ENCODE measurements at regions not wholly inside any gene's neighbourhood (a gene's known extent, or its start where the extent isn't known, plus 50 kb on each side); places are given as distances from the start of the nearest gene placed in this dataset.
"Not testable (repeated sequence)": the region's sequence is repeated elsewhere in the genome, so short reads cannot be mapped to it uniquely, and the experiment has no call there.

DNA sequence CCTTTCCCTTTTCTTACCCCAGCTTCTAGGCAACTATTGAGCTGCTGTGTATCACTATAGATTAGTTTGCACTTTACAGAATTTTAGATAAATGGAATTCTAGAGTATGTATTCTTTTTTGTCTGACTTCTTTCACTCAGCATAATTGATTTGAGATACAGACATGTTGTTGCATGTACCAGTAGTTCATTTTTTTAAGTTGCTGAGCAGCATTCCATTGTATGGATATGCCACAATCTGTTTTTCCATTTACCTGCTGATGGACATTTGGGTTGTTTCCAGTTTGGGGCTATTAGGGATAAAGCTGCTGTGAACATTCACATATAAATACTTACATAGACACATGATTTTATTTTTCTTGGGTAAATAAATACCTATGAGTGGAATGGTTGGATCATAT lies 135.7 kb downstream of the IGF1 start:
- Mint-ChIP-seq H3K36me3 (ENCODE audit: low read depth) (no peaks in the 10 kb centered on the region), H3K27me3 (peaks cover 1% of the 10 kb centered on the region), H3K4me1 (peaks cover 6% of the 10 kb centered on the region), H3K9me3 (no peaks in the 10 kb centered on the region), H3K27ac (no peak overlapping the region), H3K4me3 (no peak overlapping the region)
- DNase-seq: no peak
- intact Hi-C loops (cut with micrococcal nuclease): no loop called here

DNA sequence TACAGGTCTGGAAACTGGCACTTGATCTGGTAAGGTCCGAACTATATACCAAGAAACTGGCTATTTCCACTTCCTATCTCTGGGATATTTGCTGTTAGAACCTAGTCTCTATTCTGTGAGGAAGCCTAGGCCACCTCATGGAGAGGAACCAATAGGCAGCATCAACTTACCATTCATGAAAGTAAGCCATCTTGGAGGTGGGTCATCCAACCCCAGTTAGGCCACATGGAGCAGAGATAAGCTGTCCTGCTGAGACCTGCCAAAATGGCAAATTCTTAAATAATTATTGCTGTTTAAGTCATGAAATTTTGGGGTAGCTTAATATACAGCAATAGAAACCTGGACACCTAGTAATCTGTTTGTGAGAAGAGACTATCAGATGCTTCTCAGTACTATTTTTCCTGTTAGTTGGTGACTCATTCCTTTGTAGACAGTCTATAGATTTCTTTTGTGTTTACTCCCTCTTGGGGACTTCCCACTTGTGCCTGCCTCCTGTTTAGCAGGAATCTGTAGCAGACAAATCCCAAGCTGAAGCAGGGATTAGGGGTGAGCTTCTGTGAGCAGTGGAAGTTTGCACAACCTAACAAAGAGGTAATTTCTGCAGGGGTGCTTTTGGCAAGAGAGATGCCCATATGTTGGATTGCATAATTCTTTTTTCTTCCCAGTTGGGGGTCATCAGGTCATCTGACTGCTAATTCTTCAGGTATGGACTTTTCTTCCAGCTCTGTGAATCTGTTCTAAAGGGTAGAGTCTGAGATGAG lies 136.8 kb downstream of the IGF1 start:
- Mint-ChIP-seq H3K27me3 (peaks cover 3% of the 10 kb centered on the region), H3K27ac (no peak overlapping the region), H3K9me3 (no peaks in the 10 kb centered on the region), H3K36me3 (ENCODE audit: low read depth) (no peaks in the 10 kb centered on the region), H3K4me3 (no peak overlapping the region), H3K4me1 (peaks cover 6% of the 10 kb centered on the region)
- no peak for DNase-seq
- intact Hi-C loops (cut with micrococcal nuclease): no loop called here

DNA sequence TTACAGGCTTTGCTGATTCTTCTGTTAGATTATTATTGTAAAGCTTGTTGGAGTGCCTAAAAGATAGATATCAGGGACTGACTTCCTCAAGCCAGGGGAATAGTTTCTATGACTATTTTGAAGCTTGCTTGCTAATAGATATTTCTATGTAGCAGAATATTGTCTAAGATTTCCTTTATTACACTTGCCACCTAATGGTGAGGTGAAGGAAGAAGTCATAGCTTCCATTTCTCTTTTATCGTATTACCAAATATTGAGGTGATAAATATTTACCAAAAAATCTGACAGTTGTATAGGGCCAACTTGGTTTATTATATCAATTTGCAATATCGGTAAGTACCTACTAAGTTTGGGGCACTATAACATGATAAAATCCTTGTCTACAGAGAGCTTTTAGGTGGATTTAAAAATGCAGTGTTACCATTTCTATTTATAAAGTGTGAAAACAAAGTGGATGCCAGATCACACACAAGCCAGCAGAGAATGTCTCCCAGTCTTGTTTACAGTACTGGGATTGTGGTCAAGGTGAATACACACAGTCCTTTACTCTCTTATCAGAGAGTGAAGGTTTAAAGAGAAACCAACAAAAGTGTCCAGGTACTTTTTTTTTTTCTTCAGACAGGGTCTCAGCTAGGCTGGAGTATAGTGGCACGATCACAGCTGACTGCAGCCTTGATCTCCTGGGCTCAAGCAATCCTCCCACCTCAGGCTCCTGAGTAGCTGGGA lies 137.9 kb downstream of the IGF1 start:
- H3K4me3 Mint-ChIP-seq: no peak overlapping the region
- DNase-seq: no peak
- H3K4me1 Mint-ChIP-seq: peaks cover 6% of the 10 kb centered on the region
- H3K9me3 Mint-ChIP-seq: no peaks in the 10 kb centered on the region
- no peak overlapping the region for H3K27ac Mint-ChIP-seq
- peaks cover 7% of the 10 kb centered on the region for H3K27me3 Mint-ChIP-seq
- no peaks in the 10 kb centered on the region for H3K36me3 Mint-ChIP-seq (ENCODE audit: low read depth)
- intact Hi-C loops (cut with micrococcal nuclease): no loop called here

DNA sequence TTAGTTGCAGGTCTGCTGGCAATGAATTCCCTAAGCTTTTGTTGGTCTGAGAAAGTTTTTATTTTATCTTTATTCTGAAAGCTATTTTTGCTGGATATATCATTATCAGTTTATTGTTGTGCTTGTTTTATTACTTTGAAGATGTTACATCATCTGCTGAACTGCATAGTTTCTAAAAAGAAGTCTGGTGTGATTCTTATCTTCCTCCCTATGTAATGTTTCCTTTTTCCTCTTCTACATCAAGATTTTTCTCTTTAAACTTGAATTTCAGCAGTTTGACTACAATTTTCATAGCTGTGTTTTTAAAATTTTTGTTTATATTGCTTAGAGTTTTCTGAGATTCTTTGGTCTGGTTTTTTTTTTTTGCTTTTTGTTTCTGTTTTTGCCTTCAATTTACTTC lies 137.1 kb upstream of the PMCH start:
- intact Hi-C loops (cut with micrococcal nuclease): no loop called here
- H3K27me3 Mint-ChIP-seq: peaks cover 16% of the 10 kb centered on the region
- H3K4me3 Mint-ChIP-seq: no peak overlapping the region

DNA sequence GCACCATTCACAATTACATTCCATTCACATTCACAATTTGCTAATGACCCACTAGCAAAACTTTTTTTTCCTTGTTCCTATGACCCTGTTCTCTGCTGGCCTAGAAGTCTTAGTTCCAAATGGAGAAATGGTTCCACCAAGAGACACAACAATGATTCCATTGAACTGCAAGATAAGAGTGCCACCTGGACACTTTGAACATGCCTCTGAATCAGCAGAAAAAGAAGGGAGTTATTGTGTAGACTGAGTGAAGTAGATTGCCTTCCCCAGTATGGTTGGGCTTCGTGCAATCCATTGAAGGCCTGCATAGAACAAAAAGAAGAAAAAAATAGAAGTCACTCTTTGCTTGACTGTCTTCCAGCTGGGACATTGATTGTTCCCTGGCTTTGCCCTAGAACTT lies 133.8 kb upstream of the PMCH start:
- Mint-ChIP-seq H3K4me3 (no peak overlapping the region), H3K4me1 (no peaks in the 10 kb centered on the region), H3K27ac (no peak overlapping the region), H3K36me3 (ENCODE audit: low read depth) (no peaks in the 10 kb centered on the region), H3K27me3 (peaks cover 7% of the 10 kb centered on the region), H3K9me3 (peaks cover 11% of the 10 kb centered on the region)
- DNase-seq: no peak
- intact Hi-C loops (cut with micrococcal nuclease): no loop called here

More for the DNA sequence above, 137.1 kb upstream of the PMCH start:
- no peak for DNase-seq
- Mint-ChIP-seq H3K9me3 (peaks cover 7% of the 10 kb centered on the region), H3K27ac (no peak overlapping the region), H3K4me1 (no peaks in the 10 kb centered on the region), H3K36me3 (ENCODE audit: low read depth) (no peaks in the 10 kb centered on the region)

DNA sequence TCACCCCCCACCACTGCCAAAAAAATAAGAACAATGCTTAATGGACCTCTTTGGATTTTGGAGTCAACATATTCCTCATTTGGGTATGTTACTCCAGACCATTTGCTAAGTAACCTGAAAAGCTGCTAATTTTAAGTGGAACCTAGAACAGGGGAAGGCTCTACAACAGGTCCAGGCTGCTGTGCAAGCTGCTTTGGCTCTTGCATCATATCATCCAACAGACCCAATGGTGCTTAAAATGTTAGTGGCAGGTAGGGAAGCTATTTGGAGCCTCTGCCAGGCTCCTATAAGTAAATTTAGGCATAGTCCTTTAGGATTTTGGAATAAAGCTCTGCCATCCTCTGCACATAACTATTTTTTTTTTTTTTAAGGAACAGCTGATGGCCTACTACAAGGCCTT lies 132.2 kb upstream of the PMCH start:
- intact Hi-C loops (cut with micrococcal nuclease): no loop called here
- H3K36me3 Mint-ChIP-seq (ENCODE audit: low read depth): no peaks in the 10 kb centered on the region
- no peak for DNase-seq

DNA sequence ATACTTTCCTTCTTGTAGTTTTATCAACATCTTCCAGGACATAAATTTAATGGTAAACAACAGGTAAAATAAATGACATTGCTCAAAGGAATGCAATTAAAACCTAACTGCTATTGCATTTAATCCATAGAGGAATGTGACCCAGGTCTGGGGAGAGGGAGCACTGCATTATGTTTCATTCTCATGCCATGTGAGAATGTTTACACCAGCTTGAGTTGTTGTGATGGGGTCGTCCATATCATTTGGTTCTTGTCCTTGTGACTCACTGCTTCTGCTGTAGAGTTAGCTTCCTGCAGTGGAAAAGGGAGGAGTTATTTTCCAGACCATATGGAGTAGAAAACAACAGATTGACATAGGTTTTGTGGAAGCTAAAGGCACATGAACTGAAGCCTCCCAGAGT lies 129.3 kb upstream of the PMCH start:
- DNase-seq: no peak
- peaks cover 14% of the 10 kb centered on the region for H3K9me3 Mint-ChIP-seq
- intact Hi-C loops (cut with micrococcal nuclease): no loop called here

More for the DNA sequence above, 132.2 kb upstream of the PMCH start:
- peaks cover 17% of the 10 kb centered on the region for H3K9me3 Mint-ChIP-seq
- peaks cover 5% of the 10 kb centered on the region for H3K27me3 Mint-ChIP-seq
- H3K27ac Mint-ChIP-seq: no peak overlapping the region
- no peaks in the 10 kb centered on the region for H3K4me1 Mint-ChIP-seq
- H3K4me3 Mint-ChIP-seq: no peak overlapping the region

DNA sequence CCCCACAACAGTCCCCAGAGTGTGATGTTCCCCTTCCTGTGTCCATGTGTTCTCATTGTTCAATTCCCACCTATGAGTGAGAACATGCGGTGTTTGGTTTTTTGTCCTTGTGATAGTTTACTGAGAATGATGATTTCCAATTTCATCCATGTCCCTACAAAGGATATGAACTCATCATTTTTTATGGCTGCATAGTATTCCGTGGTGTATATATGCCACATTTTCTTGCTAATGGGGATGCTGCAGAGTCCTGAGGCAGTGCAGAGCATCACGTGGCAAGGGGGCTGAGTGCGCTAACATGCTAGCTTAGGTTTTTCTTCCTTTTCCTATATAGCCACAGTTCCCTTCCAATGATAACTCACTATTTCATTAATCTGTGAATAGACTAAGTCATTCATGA lies 127.5 kb upstream of the PMCH start:
- H3K27me3 Mint-ChIP-seq; H3K4me1 Mint-ChIP-seq; H3K36me3 Mint-ChIP-seq (ENCODE audit: low read depth); H3K27ac Mint-ChIP-seq; DNase-seq; intact Hi-C loops (cut with micrococcal nuclease); H3K4me3 Mint-ChIP-seq: not testable (repeated sequence)
- H3K9me3 Mint-ChIP-seq: peaks cover 20% of the 10 kb centered on the region

More for the DNA sequence above, 129.3 kb upstream of the PMCH start:
- H3K4me3 Mint-ChIP-seq: no peak overlapping the region
- no peak overlapping the region for H3K27ac Mint-ChIP-seq
- H3K27me3 Mint-ChIP-seq: peaks cover 4% of the 10 kb centered on the region
- no peaks in the 10 kb centered on the region for H3K36me3 Mint-ChIP-seq (ENCODE audit: low read depth)
- H3K4me1 Mint-ChIP-seq: no peaks in the 10 kb centered on the region

DNA sequence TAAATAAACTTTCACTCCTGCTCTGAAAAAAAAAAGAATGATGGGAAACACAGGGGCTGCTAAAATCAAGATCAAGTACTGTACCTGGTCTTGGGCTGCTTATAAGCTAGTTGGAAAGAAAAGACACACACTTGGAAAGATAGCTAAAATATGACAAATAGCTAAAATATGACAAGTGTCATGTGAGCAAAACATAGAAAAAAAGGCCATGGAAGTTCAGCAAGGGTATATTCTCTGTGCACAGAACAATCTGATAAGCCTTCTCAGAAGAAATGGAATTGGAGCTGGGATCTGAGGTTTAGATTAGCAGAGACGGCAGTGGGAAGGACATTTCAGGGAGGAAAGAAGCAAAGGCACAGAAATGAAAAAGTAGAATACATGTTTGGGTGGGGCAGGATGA lies 126.2 kb upstream of the PMCH start:
- H3K4me1 Mint-ChIP-seq: no peaks in the 10 kb centered on the region
- H3K4me3 Mint-ChIP-seq: no peak overlapping the region
- peaks cover 20% of the 10 kb centered on the region for H3K9me3 Mint-ChIP-seq
- H3K27ac Mint-ChIP-seq: no peak overlapping the region
- intact Hi-C loops (cut with micrococcal nuclease): no loop called here
- H3K36me3 Mint-ChIP-seq (ENCODE audit: low read depth): no peaks in the 10 kb centered on the region
- DNase-seq: no peak
- peaks cover 4% of the 10 kb centered on the region for H3K27me3 Mint-ChIP-seq

DNA sequence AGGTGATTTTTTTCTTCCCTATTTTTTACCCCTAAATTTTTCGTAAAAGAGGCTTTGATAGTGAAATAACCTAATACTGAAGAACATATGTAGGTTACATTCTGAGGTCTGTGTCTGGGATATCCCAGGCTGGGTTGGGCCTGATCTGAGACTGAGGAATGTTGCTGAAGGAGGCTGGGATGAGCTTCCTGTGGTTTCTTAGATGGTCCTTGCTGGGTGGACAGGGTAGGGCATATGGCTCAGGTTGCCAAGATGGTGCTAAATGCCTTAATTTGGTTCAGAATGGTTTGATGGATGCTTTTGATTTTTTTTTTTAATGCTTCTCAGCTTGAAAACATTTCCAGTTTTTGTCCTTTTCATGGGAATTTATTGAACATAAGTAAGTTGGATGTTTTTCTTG lies 124.6 kb upstream of the PMCH start:
- Mint-ChIP-seq H3K27ac (no peak overlapping the region), H3K4me3 (no peak overlapping the region), H3K36me3 (ENCODE audit: low read depth) (no peaks in the 10 kb centered on the region), H3K27me3 (peaks cover 8% of the 10 kb centered on the region), H3K9me3 (peaks cover 16% of the 10 kb centered on the region), H3K4me1 (no peaks in the 10 kb centered on the region)
- intact Hi-C loops (cut with micrococcal nuclease): no loop called here
- DNase-seq: no peak

DNA sequence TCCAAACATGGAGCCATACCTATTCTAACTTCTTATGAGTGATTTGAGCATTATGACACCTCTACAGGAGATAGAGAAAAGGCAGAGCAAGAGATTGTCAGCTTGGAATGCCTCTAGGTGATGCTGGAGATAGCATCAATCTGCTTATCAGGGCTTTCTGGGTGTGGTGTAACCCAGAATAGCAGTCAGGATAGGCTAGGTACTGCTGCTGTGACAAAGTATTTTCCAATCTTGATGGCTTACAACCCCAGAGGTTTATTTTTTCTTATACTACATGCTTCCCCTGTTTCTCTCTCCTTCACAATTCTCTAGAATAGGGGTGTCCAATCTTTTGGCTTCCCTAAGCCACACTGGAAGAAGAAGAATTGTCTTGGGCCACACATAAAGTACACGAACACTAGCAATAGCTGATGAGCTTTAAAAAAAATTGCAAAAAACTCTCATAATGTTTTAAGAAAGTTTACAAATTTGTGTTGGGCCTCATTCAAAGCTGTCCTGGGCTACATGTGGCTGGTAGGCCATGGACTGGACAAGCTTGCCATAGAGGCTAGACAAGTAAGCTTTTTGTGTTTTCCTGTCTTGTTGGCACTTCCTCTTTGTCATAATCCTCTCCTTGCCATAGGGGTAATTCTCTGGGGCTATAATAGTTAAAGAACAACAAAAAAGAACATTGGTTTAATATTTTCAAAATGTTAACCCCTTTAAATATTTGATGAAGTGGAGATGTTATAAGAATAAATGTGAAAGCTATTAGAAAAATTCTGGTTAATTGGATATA lies 123.9 kb upstream of the PMCH start:
- peaks cover 9% of the 10 kb centered on the region for H3K27me3 Mint-ChIP-seq
- H3K36me3 Mint-ChIP-seq (ENCODE audit: low read depth): no peaks in the 10 kb centered on the region
- no peak overlapping the region for H3K4me3 Mint-ChIP-seq
- H3K27ac Mint-ChIP-seq: no peak overlapping the region
- intact Hi-C loops (cut with micrococcal nuclease): no loop called here
- no peaks in the 10 kb centered on the region for H3K4me1 Mint-ChIP-seq
- peaks cover 16% of the 10 kb centered on the region for H3K9me3 Mint-ChIP-seq
- DNase-seq: no peak

DNA sequence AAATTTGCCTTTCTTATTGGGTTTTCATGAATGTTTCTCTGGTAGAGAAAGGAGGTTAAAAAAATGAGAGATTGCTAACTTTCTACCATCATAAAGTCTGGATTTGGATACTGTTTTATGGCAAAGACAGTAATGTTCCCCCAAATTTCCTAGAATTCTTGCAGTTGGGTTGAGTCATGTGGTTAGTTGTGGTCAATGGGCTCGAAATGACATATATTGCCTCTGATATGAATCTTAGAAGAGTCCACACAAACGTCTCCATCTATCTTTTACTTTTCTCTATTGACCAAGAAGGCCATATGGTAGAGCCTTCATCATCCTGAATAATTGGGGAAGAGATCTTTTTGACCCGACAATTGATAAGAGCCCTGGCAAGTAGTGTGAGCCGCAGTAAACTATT lies 119.5 kb upstream of the PMCH start:
- Mint-ChIP-seq H3K4me3 (no peak overlapping the region), H3K4me1 (no peaks in the 10 kb centered on the region), H3K27me3 (peaks cover 5% of the 10 kb centered on the region), H3K27ac (no peak overlapping the region), H3K36me3 (ENCODE audit: low read depth) (no peaks in the 10 kb centered on the region), H3K9me3 (peaks cover 7% of the 10 kb centered on the region)
- DNase-seq: no peak
- intact Hi-C loops (cut with micrococcal nuclease): no loop called here

DNA sequence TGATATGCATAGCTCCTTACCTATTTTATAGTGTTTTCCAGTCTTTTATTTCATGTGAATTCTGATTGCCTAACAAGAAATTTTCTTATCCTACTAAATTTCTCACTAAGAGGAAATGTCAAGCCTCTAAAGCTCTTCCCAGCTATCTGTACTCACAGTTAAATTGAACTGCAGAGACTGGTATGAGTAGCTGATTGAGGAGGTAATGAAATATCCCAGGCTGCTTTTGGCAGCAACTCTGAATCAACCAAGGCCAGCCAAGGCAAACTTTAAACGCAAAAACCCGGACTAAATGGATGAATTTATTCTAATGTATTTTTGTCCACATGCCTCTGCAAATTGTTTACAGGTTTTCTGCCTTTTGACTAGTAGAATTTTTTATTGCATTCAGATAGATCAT lies 119.1 kb upstream of the PMCH start:
- no peak overlapping the region for H3K4me3 Mint-ChIP-seq
- H3K27me3 Mint-ChIP-seq: peaks cover 5% of the 10 kb centered on the region
- no peak for DNase-seq
- H3K27ac Mint-ChIP-seq: no peak overlapping the region
- peaks cover 7% of the 10 kb centered on the region for H3K9me3 Mint-ChIP-seq
- H3K4me1 Mint-ChIP-seq: no peaks in the 10 kb centered on the region
- intact Hi-C loops (cut with micrococcal nuclease): no loop called here
- no peaks in the 10 kb centered on the region for H3K36me3 Mint-ChIP-seq (ENCODE audit: low read depth)

DNA sequence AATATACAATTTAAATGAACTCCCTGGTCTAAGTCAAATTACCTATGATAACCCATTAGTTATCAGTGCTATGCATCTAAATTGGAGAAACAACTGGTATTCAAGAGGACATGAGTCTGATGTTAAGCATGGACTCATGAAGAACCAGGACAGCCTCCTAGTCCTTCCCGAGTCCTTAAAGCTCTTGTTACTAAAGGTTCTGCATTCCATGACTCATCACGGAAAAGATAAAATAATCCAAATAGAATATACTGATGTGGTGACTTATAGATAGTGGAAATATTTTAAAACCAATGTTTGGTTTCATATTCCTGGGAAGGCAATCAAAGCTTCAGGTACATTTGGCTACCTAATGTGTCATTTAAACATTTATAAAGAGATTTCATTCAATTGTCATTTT lies 117.2 kb upstream of the PMCH start:
- H3K9me3 Mint-ChIP-seq: no peaks in the 10 kb centered on the region
- no peak overlapping the region for H3K27ac Mint-ChIP-seq
- no peaks in the 10 kb centered on the region for H3K4me1 Mint-ChIP-seq
- intact Hi-C loops (cut with micrococcal nuclease): no loop called here
- H3K27me3 Mint-ChIP-seq: peaks cover 5% of the 10 kb centered on the region
- H3K4me3 Mint-ChIP-seq: no peak overlapping the region
- DNase-seq: no peak
- H3K36me3 Mint-ChIP-seq (ENCODE audit: low read depth): no peaks in the 10 kb centered on the region
